Activated naive CD4-positive, alpha-beta T cell treated with anti-CD3 and anti-CD28 coated beads for 36 hours (primary cell): ENCODE measurements at regions not wholly inside any gene's neighbourhood (a gene's known extent, or its start where the extent isn't known, plus 50 kb on each side); places are given as distances from the start of the nearest gene placed in this dataset.

Experiments
- CTCF ChIA-PET: fragments of 350-600 bp; sonication (Branson Sonifier 250); formaldehyde crosslinking; loops from one replicate; lab custom pipeline; 2021; ENCODE audit warnings: antibody characterized with exemption; lab: Charles Lee
- DNase-seq: peaks from one replicate; pipeline ENCODE4 v3.0.0-alpha.2; 2020
- H3K27ac Mint-ChIP-seq: one replicate; pipeline ENCODE4 v1.8.0; 2021; ENCODE audit warnings: mild to moderate bottlenecking, mixed read lengths
- H3K27me3 Mint-ChIP-seq: one replicate; pipeline ENCODE4 v1.8.0; 2021; ENCODE audit warnings: low read depth, mixed read lengths
- H3K36me3 Mint-ChIP-seq: one replicate; pipeline ENCODE4 v1.8.0; 2021; ENCODE audit warnings: low read depth, mixed read lengths
- H3K4me1 Mint-ChIP-seq: one replicate; pipeline ENCODE4 v1.8.0; 2021; ENCODE audit warnings: low read depth, mixed read lengths
- H3K4me3 Mint-ChIP-seq: one replicate; pipeline ENCODE4 v1.8.0; 2021; ENCODE audit warnings: mild to moderate bottlenecking, moderate library complexity, mixed read lengths
- H3K9me3 Mint-ChIP-seq: one replicate; pipeline ENCODE4 v1.8.0; 2021; ENCODE audit warnings: mixed read lengths
- intact Hi-C: fragments of 100-400 bp; cut with micrococcal nuclease; formaldehyde crosslinking; loops from one replicate; pipeline ENCODE4 v1.15.1; 2023

DNA sequence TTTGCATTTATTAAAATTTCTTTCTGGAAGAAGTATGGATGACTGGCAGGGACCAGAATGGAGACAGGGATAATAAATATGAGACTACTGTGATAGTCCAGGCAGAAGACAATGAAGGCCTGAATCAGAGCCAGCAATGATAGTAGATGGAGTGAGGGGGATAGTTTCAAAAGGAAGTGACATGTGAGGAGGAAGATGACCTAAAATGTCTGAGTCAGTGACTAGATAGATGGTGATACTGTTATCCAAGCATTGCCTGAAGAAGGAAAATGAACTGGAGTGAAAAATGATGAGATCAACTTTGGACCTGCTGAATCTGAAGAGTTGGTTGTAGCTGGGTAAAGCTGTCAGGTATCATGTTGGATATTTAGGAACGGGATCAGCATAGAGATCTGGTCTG, 158.3 kb upstream of the KLF7 start:
- DNase-seq, result no peak
- Mint-ChIP-seq H3K9me3 (no peaks in the 10 kb centered on the region), H3K27ac (no peak overlapping the region), H3K4me3 (no peak overlapping the region), H3K36me3 (no peaks in the 10 kb centered on the region), H3K27me3 (no peaks in the 10 kb centered on the region), H3K4me1 (peaks cover 6% of the 10 kb centered on the region)
- CTCF ChIA-PET, result no interaction called here
- intact Hi-C loops, result no loop called here

DNA sequence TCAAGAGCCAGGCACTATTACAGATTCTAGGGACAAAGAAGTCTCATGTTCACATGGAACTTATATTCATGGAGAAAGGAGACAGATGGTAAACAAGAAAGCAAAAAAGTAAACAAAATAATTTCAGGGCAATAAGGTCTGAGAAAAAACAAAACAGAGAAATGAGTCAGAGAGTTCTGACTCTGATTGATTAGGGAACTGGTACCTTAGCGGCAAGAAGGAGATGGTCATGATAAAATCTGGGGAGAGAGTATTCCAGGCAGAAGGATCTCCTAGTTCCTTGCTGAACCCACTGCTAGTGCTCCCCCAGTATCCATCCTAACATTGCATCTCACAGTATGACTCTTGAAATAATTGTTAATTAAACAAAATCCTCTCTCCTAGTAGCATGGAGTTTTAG, 161.8 kb upstream of the KLF7 start:
- H3K4me1 Mint-ChIP-seq, result peaks cover 37% of the 10 kb centered on the region
- intact Hi-C loops, result no loop called here
- CTCF ChIA-PET, result no interaction called here
- DNase-seq, result no peak
- no peak overlapping the region for H3K27ac Mint-ChIP-seq
- no peaks in the 10 kb centered on the region for H3K27me3 Mint-ChIP-seq
- no peaks in the 10 kb centered on the region for H3K36me3 Mint-ChIP-seq
- no peaks in the 10 kb centered on the region for H3K9me3 Mint-ChIP-seq
- H3K4me3 Mint-ChIP-seq, result no peak overlapping the region

- peak overlapping the region; percentile 62 for H3K27ac Mint-ChIP-seq
- DNase-seq, result peak; percentile 21
- intact Hi-C loops, result loop anchor here (1.0 kb wide), 1 partner anchor 12 kb away; no protein-coding TSS in a partner anchor
- H3K9me3 Mint-ChIP-seq, result no peaks in the 10 kb centered on the region
- peak overlapping the region; percentile 27 for H3K4me3 Mint-ChIP-seq
- H3K27me3 Mint-ChIP-seq, result no peaks in the 10 kb centered on the region
- CTCF ChIA-PET, result interaction anchor here (0.6 to 1.6 kb wide), 2 partner anchors 144 to 208 kb away, joined by 3 read pairs; no protein-coding TSS in a partner anchor
- peaks cover 52% of the 10 kb centered on the region for H3K4me1 Mint-ChIP-seq
- no peaks in the 10 kb centered on the region for H3K36me3 Mint-ChIP-seq
Observed at GRCh38 chr2:207328944-207329386, 163.2 kb upstream of the KLF7 start.

GRCh38 chr2:207330912-207331311, 165.2 kb upstream of the KLF7 start:
- intact Hi-C loops, result loop anchor here (1.0 to 5.0 kb wide), 10 partner anchors 90 to 296 kb away; partner anchors contain the start of genes CREB1 and METTL21A
- Mint-ChIP-seq H3K4me3 (peak overlapping the region; percentile 1), H3K27me3 (no peaks in the 10 kb centered on the region), H3K27ac (peak overlapping the region; percentile 79), H3K36me3 (no peaks in the 10 kb centered on the region), H3K4me1 (peaks cover 68% of the 10 kb centered on the region), H3K9me3 (no peaks in the 10 kb centered on the region)
- DNase-seq, result peak; percentile 89
- CTCF ChIA-PET, result interaction anchor here (0.8 kb wide), 1 partner anchor 267 kb away, joined by 3 read pairs; no protein-coding TSS in a partner anchor

DNA sequence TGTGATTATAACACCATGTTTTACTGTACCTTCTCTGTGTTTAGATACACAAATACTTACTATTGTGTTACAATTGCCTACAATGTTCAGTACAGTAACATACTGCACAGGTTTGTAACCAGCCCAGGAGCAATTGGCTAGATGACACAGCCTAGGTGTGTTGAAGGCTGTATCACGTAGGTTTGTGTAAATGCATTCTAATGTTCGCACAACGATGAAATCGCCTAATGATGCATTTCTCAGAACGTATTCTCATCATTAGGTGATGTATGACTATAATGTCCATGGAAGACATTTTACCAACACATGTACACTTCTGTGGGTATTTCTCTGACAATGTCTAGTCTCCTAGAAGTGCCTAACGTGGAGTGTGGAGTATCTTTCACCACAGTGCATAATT, 165.9 kb upstream of the KLF7 start:
- Mint-ChIP-seq H3K4me1 (peaks cover 68% of the 10 kb centered on the region), H3K27me3 (no peaks in the 10 kb centered on the region)

DNA sequence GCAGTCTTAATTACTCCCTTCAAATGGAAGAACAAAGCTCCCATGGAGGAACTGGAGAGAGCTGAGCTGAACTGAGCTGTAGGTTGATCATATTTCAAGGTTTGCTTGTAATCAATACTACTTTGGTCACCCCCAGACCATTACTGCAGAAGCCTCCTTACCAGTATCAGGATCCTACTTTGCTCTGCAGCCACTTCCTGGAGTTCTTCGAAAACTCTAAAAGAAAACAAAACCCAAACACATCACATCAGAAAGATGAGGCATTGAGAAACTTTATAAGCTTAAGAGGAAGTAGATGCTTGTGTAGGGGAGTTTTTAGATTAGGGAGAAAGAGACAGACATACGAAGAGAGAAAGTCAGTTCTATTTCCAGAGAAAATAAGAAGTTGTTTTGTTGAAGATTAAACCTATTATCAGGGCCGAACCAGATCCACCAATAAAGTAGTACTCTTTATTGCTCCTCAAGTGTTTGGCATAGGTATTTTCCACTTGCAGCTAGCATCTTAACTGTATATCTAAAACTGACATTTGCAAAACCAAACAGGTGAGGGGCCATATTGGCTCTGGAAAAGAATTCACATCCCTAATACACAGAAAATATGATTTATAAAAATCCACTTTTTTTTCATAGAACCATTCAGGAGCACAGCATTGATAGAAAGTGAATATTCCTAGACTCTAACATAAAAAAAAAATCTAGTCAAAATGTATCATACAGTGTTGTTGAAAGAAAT, 166.9 kb upstream of the KLF7 start:
- CTCF ChIA-PET, result interaction anchor here (1.0 kb wide), 1 partner anchor 72 kb away, joined by 3 read pairs; no protein-coding TSS in a partner anchor
- peak overlapping the region; percentile 84 for H3K27ac Mint-ChIP-seq
- H3K36me3 Mint-ChIP-seq, result no peaks in the 10 kb centered on the region
- peak; percentile 28 for DNase-seq
- intact Hi-C loops, result loop anchor here (1.0 to 5.0 kb wide), 10 partner anchors 21 to 295 kb away; partner anchors contain the start of gene METTL21A
- peaks cover 75% of the 10 kb centered on the region for H3K4me1 Mint-ChIP-seq
- H3K4me3 Mint-ChIP-seq, result no peak overlapping the region
- no peaks in the 10 kb centered on the region for H3K27me3 Mint-ChIP-seq
- H3K9me3 Mint-ChIP-seq, result no peaks in the 10 kb centered on the region

More for the DNA sequence above, 165.9 kb upstream of the KLF7 start:
- intact Hi-C loops, result loop anchor here (1.0 to 5.0 kb wide), 14 partner anchors 20 to 296 kb away; partner anchors contain the start of genes CREB1 and METTL21A
- H3K9me3 Mint-ChIP-seq, result no peaks in the 10 kb centered on the region
- peak overlapping the region; percentile 84 for H3K27ac Mint-ChIP-seq
- DNase-seq, result no peak
- H3K4me3 Mint-ChIP-seq, result no peak overlapping the region
- no peaks in the 10 kb centered on the region for H3K36me3 Mint-ChIP-seq
- CTCF ChIA-PET, result no interaction called here

DNA sequence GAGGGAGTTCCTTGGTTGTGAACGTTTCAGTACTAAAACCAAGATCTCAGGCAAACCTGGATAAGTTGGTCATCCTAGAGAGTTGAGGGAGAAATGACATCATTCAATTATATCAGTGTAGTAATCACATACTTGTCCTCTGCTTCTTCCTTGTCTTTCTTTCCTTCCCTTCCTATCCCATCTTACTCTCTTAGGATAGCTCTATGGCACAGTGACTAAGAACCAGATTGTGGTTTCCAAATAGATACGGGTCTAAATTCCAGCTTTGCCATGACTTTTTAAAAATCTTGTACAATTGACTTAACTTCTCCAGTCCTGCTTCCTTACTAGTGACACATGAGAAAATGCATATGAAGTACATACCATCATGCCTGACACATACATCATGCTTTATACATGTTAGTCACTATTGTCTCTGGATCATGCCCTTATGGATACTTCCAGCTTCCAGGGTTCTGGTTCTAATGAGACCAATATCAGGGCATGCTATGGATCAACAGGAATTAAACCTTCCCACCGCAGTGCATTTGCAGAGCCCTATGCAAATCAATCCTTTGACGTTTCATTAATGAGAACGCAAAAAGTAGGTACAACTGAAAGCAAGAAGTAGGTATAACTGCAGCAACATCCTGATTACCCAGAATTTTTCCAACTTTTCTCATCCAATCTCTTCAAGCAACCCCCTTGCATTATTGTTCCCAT, 168.0 kb upstream of the KLF7 start:
- Mint-ChIP-seq H3K4me1 (peaks cover 81% of the 10 kb centered on the region), H3K27me3 (no peaks in the 10 kb centered on the region), H3K4me3 (peak overlapping the region; percentile 20), H3K27ac (peak overlapping the region; percentile 84), H3K36me3 (no peaks in the 10 kb centered on the region), H3K9me3 (no peaks in the 10 kb centered on the region)
- no peak for DNase-seq
- intact Hi-C loops, result loop anchor here (2.0 to 5.0 kb wide), 7 partner anchors 61 to 294 kb away; partner anchors contain the start of gene METTL21A
- CTCF ChIA-PET, result no interaction called here

- Mint-ChIP-seq H3K36me3 (no peaks in the 10 kb centered on the region), H3K9me3 (no peaks in the 10 kb centered on the region), H3K27me3 (no peaks in the 10 kb centered on the region), H3K4me3 (peak overlapping the region; percentile 20), H3K27ac (peak overlapping the region; percentile 84), H3K4me1 (peaks cover 76% of the 10 kb centered on the region)
- DNase-seq, result no peak
- CTCF ChIA-PET, result interaction anchor here (0.6 kb wide), 1 partner anchor 108 kb away, joined by 3 read pairs; no protein-coding TSS in a partner anchor
- intact Hi-C loops, result loop anchor here (5.0 kb wide), 6 partner anchors 138 to 293 kb away; partner anchors contain the start of gene METTL21A
Observed at GRCh38 chr2:207334301-207334623, 168.5 kb upstream of the KLF7 start.

DNA sequence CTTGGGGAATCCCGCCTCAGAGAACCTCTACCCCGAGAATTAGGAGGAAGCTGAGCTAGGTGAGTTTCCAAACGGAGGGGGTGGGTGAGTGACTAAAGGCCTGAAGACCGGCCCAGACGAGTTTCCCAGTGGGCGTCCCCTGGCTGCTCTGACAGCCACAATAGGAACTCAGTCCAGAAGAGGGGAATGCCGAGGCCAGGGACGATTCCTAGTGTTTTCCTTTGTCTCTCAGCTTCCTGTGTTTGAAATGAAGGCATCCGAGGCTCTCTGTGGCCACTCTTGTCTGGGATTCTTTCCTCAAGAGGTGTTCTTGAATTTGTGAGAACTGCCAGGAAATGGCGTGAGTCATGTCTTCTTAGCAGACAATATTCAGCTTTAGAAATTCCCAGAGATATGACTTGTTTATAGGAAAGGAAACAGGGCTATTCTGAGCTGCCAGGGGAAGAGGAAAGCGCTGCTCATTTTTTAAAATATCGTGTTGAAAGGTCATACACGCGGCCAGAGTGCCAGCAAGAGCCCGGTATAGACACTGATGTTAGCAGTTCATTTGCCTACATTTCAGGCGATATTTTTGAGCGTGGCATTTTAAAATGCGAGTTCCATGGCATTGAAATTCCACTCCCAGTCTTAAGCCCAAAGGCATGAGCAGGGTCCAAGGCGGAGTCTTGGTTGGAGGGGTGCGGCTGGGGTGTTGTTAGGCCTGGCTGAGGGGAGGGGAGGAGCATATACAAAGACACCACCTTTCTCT, 169.1 kb upstream of the KLF7 start:
- Mint-ChIP-seq H3K4me3 (no peak overlapping the region), H3K4me1 (peaks cover 71% of the 10 kb centered on the region), H3K9me3 (no peaks in the 10 kb centered on the region), H3K27ac (peak overlapping the region; percentile 84), H3K27me3 (no peaks in the 10 kb centered on the region), H3K36me3 (no peaks in the 10 kb centered on the region)
- CTCF ChIA-PET, result interaction anchor here (0.6 to 1.8 kb wide), 2 partner anchors 95 to 109 kb away, joined by 3 to 4 read pairs; no protein-coding TSS in a partner anchor
- peak; percentile 63 for DNase-seq
- intact Hi-C loops, result loop anchor here (5.0 kb wide), 8 partner anchors 138 to 537 kb away; partner anchors contain the start of gene METTL21A

DNA sequence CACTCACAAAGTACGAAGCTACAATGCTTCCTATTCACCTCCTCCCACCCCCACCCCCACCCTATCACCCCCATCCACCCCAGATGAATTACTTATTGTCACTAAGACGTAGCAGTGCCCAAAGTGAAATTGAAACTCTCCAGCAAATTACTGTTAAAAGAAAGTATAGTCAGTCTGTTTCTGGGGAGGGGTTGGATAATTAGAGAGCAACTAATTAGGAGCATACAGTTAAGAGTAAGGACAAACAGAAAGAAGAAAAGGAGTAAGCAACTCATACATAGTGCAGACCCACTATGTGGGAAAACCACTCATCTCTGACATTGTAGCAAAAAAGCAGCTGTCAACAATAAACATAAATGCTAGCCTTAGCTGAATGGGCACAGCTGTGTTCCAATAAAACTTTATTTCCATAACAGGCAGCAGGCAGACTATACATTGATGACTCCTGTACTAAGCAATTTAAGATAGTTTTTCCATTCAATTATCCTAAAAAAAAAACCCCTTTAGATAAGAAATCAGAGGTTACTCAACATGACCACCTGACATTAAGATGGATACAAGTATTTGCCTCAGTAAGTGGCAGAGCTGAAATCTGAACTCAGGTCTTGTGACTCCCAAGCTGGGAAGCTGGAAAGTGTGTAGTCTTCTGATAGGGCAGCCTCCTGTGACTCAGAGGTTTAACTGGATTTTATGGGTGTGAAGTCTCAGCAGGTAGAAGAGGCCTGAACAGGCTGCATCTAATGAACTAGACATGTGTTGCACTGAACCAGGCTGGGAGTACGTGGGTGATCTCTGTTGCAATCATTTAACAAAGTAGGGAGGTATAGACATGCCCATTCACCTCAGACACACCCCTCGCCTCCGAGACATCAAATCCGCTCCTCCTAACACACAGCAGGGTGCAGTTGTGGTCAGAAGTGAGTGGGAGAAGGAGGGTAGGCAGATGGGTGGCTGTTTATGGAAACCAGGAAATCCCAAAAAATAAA, 171.8 kb upstream of the KLF7 start:
- H3K4me3 Mint-ChIP-seq, result no peak overlapping the region
- peak; percentile 46 for DNase-seq
- peaks cover 47% of the 10 kb centered on the region for H3K4me1 Mint-ChIP-seq
- H3K27ac Mint-ChIP-seq, result peak overlapping the region; percentile 71
- H3K27me3 Mint-ChIP-seq, result no peaks in the 10 kb centered on the region
- intact Hi-C loops, result loop anchor here (2.0 to 5.0 kb wide), 3 partner anchors 171 to 540 kb away; no protein-coding TSS in a partner anchor
- H3K36me3 Mint-ChIP-seq, result no peaks in the 10 kb centered on the region
- no peaks in the 10 kb centered on the region for H3K9me3 Mint-ChIP-seq
- CTCF ChIA-PET, result interaction anchor here (1.2 to 1.6 kb wide), 3 partner anchors 15 to 136 kb away, joined by 3 to 4 read pairs (median 3); no protein-coding TSS in a partner anchor

DNA sequence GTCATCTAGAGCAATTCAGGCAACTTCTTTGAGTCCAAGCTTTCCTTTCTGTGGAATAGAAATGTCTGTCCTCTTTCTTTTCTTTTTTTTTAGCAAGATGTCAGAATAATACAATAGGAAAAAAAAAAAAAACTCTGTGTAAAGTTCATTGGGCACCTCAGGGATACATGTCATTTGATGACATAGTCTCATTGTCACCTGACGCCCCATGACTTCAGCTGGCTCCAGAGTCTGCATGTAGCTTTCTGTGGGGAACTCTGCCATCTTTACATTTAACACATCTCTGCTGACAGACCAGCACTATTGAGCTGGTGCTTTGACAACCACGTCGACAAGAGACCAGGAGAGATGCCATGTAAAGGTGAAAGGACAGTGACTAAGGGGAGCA, 172.5 kb upstream of the KLF7 start:
- peaks cover 40% of the 10 kb centered on the region for H3K4me1 Mint-ChIP-seq
- peak; percentile 33 for DNase-seq
- CTCF ChIA-PET, result interaction anchor here (1.2 to 1.6 kb wide), 3 partner anchors 15 to 135 kb away, joined by 3 to 4 read pairs (median 3); no protein-coding TSS in a partner anchor
- H3K9me3 Mint-ChIP-seq, result no peaks in the 10 kb centered on the region
- H3K36me3 Mint-ChIP-seq, result no peaks in the 10 kb centered on the region
- intact Hi-C loops, result loop anchor here (5.0 kb wide), 2 partner anchors 351 to 541 kb away; no protein-coding TSS in a partner anchor
- no peaks in the 10 kb centered on the region for H3K27me3 Mint-ChIP-seq
- no peak overlapping the region for H3K4me3 Mint-ChIP-seq
- H3K27ac Mint-ChIP-seq, result peak overlapping the region; percentile 71
